Dermis blood vessel endothelial cell (primary cell): ENCODE measurements at regions not wholly inside any gene's neighbourhood (a gene's known extent, or its start where the extent isn't known, plus 50 kb on each side); places are given as distances from the start of the nearest gene placed in this dataset.
"Not testable (repeated sequence)": the region's sequence is repeated elsewhere in the genome, so short reads cannot be mapped to it uniquely, and the experiment has no call there.

Source experiments
- DNase-seq: peaks from one replicate; pipeline ENCODE4 v3.0.0; 2010

- DNase-seq = no peak
Observed at GRCh38 chr7:54898659-54899340, 120.0 kb upstream of the EGFR start.

GRCh38 chr7:54901840-54902239, 117.0 kb upstream of the EGFR start:
- no peak for DNase-seq

DNA sequence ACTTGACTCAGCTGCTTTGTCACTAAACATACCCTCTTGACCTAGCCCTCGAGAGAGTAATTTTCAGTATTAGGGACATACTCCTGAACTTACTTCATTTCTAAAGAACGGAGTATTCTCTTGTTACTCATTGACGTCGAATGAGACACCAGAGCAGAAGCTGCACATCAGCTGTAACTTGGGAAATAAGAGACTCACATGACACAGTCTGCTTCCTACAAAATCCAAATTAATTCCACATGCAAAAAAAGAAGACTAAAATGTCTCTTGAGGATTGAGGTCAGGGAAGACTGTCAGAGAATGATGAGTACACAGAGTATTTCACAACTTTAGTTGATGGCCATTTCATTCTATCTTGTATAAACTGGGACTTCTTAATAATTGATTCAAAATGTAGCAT, 114.7 kb upstream of the EGFR start:
- DNase-seq = no peak

GRCh38 chr7:54904986-54905385, 113.8 kb upstream of the EGFR start:
- DNase-seq = no peak

DNA sequence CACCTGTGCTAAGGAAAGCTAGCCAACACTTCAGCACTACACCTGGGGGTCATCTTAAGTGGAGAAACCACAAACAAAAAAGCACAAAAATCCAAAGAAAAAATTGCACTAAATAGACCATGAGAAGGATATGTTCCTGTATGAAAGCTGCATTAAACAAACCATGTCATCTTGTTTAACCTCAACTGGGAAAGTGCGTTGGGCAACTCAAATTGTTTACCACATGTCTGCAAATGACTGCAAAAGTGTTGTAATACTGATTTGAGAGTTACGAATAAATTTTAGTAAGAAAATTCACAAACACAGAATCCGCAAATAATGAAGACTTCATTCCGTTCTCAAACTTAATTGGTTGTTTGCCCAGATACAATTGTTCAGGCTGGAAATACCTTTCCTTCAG, 111.9 kb upstream of the EGFR start:
- no peak for DNase-seq

DNA sequence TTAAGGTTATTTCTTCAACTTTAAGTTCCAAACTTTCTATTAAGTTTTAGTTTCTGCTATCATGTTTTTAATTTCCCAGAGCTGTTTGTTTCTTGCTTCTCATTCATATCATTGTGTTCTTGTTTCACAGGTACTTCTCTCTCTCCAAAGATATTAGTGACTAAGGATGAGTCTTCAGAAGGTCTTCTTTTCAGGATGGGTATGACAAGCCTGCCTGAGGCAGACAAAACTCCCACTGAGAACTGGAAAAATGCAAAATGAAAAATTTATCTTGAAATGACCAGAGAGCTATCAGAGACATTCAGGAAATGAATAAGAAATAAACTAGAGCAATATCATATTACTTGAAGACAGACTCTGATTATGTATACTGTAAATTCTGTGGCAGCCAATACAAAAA, 110.8 kb upstream of the EGFR start:
- DNase-seq = no peak

- DNase-seq = no peak
Observed at GRCh38 chr7:54908760-54909438, 109.9 kb upstream of the EGFR start.

- no peak for DNase-seq
Observed at GRCh38 chr7:54915870-54916598, 102.8 kb upstream of the EGFR start.

DNA sequence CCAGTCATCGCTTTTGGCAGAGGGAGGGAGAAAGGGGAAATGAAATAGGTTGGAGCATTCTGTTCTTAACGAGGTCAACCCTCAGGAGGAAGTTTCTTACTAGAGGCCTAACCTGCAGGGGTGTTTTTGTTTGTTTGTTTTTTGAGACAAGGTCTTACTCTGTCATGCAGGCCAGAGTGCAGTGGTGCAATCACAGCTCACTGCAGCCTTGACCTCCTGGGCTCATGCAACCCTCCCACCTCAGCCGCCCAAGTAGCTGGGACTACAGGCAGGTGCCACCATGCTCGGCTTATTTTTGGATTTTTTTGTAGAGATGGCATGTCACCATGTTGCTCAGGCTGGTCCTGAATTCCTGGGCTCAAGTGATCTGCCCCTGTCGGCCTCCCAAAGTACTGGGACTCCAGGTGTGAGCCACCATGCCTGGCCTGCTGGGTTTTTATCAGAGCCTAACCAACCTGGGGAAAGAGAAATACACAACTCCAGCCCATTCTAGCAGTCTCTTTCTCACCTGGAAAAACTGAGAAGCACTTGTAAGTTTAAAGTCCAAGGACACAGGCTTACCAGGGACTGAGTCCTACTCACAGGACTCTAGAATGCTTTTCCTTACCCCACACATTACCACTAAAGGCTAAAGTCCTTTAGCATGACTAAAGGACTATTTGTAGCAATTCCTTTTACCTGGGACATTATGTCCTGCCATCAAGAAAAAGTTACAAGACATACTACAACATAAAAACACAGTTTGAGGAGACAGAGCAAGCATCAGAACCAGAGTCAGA, 101.0 kb upstream of the EGFR start:
- DNase-seq = no peak

DNA sequence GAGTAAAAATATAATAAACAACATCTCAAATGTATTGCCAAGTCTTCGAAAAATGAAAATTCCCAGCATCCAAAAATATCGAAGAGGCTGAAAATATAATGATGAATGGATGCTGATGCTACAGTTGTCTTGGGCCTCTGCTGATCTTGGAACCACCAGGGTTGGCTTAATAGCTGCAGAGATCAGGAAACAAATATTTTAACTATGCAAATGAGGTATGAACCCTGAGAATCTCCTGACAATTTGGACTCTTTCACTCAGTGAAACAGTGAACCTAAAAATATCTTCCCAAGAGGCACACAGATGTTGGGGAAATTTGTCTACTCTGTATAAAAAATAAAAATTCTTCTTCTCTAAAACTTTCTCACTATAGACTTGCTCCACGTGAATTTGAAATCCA, 97.7 kb upstream of the EGFR start:
- DNase-seq = no peak

- DNase-seq = no peak
Observed at GRCh38 chr7:54931532-54931931, 87.3 kb upstream of the EGFR start.

DNA sequence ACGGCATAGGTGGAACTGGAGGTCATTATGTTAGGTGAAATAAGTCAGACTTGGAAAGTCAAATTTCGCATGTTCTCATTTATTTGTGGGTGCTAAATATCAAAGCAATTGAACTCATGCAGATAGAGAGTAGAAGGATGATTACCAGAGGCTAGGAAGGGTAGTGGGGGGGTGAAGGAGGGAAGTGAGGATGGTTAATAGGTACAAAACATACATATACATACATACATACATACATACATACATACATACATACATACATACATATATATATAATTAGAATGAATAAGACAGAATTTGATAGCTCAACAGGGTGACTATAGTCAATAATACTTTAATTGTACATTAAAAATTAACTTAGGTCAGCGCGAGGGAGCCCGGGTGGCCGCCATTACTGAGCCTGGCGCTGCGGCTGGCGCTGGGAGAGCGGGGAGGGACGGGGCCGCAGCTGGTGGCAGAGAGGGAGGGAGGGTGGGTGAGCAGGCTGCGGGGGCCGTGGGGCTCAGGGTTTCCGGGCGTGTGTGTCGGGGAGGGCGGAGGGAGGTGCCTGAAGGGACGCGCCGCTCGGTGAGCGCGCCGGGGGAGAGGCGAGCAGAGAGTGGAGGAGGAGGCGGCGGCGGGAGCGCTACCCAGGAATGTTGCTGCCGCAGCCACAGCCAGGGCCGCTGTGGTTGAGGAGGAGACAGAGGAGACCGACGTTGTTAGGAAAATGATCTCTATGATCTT, 85.8 kb upstream of the EGFR start:
- DNase-seq = peak; percentile 25

- DNase-seq = no peak
Observed at GRCh38 chr7:54933643-54934042, 85.2 kb upstream of the EGFR start.

GRCh38 chr7:54940748-54941147, 78.1 kb upstream of the EGFR start:
- no peak for DNase-seq

- no peak for DNase-seq
Observed at GRCh38 chr7:54944179-54944578, 74.6 kb upstream of the EGFR start.

GRCh38 chr7:54946271-54946670, 72.5 kb upstream of the EGFR start:
- DNase-seq = no peak

DNA sequence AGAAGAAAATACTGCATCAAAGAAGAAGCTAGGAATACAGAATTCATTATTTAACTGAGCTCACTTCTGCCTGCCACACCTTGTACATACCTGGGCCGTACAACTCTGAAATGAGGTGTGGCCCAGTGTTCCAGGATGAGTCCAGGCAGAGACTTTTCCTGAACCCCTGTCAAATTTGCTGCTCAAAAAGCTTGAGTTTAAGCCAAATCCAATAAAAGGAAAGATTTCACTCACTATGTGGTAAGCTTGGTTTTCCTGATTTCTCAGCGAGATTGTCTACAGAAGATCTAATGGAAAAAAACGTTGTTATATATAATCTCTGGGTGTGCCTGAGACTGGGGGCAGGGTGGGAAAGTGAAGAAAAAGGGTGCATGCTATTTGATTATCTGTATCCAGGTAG, 72.1 kb upstream of the EGFR start:
- no peak for DNase-seq

DNA sequence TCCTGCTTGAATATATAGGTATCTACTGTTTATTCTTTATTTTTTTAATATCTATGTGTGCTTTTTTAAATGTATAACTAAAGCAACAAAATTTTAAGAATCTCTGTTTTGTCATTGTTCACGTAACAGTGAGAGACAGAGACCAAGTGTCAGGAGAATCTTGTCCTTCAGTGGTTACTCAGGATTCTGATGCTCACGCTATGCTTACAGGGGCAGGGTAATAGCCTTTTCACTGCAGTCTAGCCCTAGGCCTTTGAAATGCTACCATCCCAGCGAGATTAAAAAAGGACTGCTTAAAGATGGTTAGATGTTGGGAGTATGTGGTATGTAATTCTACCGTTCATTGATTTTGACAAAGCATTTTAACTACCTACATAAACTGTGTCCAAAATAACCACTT, 71.6 kb upstream of the EGFR start:
- DNase-seq = no peak

GRCh38 chr7:54949514-54949913, 69.3 kb upstream of the EGFR start:
- not testable (repeated sequence) for DNase-seq

DNA sequence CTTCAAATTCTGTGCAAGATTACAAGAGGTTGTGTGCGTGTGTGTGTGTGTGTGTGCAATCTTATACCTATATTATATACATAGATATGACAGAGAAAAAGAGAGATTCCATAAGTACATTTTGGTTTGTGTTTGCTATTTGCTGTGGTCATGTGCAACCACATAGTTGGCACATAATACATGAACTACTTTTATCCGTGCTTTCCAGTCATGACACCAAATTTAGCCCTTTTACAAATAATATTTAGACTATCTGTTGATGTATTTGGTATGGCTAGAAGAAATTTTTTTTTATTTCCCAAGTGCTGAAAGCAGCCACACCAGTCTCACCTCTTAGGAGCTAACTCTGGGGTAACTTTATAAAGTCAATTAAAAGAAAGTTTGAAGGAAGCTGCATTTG, 63.5 kb upstream of the EGFR start:
- DNase-seq = no peak

GRCh38 chr7:54955696-54956420, 63.0 kb upstream of the EGFR start:
- no peak for DNase-seq

GRCh38 chr7:54956865-54957264, 62.0 kb upstream of the EGFR start:
- DNase-seq = no peak
